HG02678 (cell line): ENCODE measurements at regions not wholly inside any gene's neighbourhood (a gene's known extent, or its start where the extent isn't known, plus 50 kb on each side); places are given as distances from the start of the nearest gene placed in this dataset.

ENCODE experiments used
- ATAC-seq: cut with Tn5 transposase; IDR thresholded peaks from one replicate; pipeline ENCODE4 v1.9.1; 2021; ENCODE audit warnings: mild to moderate bottlenecking, moderate library complexity; ENCODE audit not compliant: unreplicated experiment

DNA sequence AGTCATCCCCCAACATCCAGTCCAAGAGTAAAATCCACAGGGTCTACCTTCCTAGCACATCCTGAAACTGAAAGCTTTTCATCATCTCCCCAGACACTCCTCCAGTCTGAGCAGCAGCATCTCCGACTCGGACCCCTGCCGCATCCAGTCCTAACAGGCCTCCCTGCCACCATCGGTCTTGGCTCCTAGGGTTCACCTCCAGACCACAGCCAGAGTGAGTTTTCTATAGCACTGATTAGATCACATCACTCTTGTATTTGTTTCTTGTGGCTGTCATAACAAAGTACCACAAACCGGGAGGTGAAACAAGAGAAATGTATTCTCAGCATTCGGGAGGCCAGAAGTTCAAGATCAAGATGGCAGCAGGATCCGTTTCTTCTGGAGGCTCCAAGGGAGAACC lies 187.8 kb downstream of the TOMM20 start:
- no peak for ATAC-seq

DNA sequence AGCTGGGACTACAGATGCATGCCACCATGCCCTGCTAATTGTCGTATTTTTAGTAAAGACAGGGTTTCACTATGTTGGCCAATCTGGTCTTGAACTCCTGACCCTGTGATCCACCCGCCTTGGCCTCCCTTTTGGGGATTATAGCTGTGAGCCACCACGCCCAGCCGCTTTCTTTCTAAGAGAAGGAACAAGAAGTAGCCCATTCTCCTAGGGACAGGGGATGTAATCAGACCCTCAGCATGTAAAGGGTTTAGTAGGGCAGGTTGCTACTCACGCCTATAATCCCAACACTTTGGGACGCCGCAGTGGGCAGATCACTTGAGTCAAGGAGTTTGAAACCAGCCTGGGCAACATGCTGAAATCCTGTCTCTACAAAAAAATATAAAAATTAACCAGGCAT lies 189.7 kb downstream of the TOMM20 start:
- no peak for ATAC-seq

GRCh38 chr1:234938135-234938534 lies 190.5 kb downstream of the TOMM20 start:
- ATAC-seq: no peak

DNA sequence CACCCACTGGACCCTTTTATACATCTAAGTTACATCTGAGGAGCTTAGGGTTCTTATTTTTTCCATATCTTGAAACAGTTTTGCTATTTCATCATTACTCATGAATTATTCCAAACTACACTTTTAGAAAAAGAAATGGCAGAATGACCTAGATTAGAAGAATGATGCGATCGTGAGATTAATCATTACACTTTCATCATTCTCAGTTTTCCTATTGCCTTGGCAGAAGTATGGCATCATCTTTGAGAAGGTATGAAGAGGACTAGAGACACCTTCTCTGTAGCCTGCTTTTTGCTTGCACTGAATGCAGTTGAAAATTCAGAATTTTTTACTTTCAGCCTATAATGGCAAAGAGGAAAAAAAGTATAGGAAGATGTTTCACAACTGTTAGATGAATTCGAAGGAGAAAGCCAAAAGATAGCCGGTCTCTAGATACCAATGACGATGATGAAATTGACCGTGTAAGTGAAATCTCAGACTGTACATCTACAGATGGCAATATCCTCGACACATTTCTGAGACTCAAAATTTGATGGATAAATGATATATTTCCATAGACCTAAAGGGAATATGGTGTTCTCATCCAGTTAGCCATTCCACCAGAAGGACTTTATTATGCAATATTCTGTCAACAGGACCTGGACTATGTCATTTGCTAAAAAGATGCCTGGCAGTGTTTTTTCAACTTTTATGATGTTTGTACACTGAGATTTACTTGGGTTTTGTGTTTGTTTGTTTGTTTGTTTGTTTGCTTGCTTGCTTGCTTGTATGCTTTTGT lies 191.8 kb downstream of the TOMM20 start:
- no peak for ATAC-seq

DNA sequence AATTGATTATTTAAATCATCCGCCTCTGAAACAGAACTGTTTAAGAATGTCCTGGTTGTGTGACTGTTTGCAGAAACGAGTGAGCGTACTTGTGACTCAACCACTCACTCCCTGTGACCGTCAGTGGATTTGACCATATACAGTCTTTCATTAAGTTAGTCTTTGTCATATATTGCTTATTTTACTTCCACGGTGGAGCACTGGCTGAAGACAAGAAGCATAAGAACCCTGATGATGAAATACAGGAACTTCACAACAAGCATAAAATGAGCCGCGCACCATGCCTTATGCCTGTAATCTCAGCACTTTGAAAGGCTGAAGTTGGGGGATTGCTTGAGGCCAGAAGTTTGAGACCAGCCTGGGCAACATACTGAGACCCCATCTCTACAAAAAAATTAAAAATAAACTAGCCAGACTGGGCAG lies 194.0 kb downstream of the TOMM20 start:
- no peak for ATAC-seq

DNA sequence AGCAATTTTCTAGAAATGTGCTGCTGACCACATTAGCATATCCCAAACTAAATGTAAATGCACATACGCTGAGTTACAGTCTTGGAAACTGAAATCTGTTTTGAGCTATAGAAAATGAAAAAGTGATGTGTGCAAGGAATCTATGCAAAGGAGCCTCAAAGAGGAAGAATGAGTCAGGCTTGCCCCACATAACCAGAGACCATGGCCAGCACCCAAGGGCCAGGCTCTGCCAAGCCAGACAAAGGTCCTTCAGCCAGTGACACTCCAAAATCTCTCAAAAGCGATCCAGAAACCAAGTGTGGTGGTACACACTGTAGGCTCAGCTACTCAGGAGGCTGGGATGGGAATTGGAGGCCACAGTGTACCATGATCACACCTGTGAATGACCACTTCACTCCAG lies 195.2 kb downstream of the TOMM20 start:
- peak; percentile 91 for ATAC-seq

DNA sequence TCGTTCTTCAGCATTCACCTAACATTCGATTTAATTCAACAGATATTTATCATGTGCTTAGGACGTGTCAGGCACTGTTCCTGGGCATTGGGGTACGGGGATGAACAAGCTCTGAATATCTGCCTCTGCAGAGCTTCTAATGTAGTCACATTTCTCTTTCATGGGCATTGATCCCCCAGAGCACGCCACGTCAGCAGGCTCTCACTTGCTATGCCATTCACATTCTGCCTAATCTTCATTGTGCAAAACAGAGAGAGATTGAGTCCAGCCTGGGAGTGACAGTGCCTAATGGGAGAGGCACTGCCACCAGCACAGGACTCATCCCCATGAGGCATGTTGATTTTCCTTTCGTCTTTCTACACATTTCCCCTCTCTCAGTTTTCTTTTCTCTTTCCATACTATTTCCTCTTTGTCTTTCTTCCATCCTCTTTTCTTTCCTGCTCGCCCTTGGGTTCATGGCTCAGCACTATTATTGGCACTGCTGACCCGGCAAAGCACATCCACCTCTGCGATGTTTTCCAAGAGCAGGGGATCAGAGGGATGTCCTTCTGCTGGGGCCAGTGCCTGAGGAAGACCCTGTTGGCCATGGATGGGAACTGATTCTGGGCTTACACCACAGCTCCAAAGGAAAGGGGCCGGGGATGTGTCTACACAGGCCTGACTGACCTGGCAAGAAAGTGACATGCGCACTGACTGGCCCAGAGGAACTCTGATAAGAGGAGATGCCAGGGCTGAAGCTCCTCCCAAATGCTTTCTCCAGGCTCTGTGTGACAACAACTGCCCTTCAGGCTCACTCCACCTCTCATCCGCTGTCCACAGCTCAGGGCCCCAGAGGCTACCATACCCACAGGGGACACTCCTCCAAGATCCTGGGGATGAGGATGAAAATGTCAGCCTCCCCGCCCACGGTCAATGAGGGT lies 195.9 kb downstream of the TOMM20 start:
- peak; percentile 17 for ATAC-seq

DNA sequence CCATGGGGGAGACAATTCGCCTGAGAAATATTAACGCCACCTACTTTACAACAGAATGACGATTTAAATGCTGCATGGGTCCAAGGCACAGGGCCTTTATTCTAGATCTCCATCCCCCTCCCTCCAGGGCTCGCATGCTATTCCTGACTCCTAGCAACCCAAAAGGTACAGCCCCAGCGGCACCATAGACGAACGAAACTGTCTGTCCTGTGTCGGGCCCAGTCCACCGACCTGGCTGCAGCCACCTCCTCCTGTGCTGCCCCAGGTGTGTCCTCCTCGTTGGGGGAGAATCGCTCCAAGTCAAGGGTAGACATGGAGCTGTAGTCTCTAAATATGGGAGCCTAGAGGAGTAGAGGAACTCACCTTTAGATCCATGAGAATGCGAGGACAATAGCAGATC lies 196.5 kb downstream of the TOMM20 start:
- ATAC-seq: no peak

GRCh38 chr1:234931404-234931973 lies 197.1 kb downstream of the TOMM20 start:
- ATAC-seq: no peak

DNA sequence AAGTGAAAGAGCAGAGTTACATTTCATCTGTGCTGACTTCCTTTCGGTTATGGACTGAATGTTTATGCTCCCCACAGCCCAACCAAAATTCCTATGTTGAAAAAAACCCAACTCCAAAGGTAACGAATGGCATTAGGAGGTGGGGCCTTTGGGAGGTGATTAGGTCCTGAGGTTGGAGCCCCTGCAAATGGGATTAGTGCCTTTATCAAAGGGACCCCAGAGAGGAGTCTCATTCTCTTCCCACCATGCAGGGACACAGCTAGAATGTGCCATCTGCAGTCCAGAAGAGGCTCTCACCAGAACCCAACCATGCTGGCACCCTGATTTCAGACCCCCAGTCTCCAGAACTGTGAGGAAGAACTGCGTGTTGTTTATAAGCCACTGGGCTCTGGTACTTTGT lies 199.3 kb downstream of the TOMM20 start:
- no peak for ATAC-seq

DNA sequence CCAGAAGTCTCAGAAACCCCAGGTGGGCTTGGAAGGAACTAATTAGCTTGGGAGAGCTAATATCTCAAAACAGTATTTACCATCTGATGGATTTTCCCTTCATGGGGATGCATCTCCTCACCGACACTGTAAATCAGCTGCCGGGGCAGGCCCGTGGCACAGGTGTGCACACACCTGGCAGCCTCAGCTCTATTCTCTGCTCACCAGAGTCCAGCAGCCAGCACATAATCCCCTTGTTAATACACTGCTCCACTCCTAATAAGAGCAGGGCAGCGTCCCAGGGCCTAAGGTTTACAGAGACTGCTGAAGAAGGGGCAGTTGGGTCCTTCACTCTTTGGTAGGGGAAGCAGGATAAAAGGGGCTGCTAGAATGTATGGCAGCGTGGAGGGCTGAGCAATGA lies 200.0 kb downstream of the TOMM20 start:
- ATAC-seq: no peak

- no peak for ATAC-seq
Measured at GRCh38 chr1:234927971-234928640, 200.5 kb downstream of the TOMM20 start.

DNA sequence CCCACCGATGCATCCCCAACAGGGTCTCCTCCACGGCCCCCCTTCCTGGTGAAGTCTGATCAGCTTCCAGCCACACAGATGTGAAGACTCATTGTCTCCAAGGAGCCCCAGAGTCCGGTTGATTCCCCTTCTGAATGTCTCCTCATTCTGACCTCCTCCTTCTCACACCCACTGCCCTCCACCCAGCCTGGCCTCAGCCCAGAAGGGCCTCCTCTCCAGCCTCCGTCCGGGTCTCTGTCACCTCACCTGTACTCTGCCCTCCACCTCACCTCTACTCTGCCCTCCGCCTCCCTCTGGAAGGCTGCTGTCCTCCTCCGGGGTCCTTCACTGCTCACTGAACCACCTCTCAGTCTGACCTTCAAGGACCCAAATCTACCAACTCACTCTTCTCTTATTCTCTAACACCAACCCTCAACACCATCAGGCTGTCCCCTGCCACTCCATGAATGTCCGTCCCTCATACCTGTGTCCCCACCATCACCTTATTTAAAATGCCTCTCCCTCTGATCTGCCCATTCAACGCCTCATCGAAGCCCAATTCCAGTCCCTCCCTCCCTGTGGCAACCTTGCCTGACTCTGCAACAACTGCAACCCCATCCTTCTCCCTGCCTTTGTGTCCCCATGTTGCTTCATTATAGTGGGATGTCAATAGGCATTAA lies 201.2 kb downstream of the TOMM20 start:
- ATAC-seq: peak; percentile 1

DNA sequence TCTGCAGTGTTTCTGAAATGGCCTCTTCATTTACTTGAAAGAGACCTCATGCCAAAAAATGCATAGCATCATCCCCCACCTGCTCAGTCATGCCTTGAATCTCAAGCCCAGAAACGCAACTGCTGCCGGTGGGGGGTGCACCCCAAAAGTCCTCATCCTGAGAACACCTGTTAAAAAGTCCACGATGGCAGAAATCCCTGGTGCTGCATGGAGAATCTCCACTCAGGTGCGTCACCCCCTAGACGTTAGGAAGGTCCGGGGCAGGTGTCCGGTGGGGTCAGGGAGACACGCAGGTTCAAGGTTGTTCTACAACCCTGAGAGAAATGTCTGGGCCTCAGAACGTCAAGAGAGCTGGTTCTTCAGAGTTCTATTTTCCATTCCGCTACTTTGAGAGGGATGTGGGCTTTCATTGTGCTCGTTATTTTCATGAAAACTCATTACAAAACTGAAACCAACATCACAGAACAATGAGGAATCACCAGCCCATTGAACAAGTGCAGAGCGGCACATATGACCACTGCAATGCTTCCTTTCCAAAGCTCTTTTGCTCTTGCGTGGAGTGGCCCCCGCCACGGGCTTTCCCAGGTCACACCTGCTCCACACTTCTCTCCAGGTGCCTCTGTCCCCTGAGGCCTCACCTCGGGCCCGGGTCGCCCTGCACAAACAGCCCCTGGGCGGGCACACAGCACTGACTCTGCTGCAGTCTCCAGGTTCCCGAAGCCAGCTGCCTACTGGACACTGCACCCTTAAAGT lies 201.9 kb downstream of the TOMM20 start:
- ATAC-seq: peak; percentile 79

DNA sequence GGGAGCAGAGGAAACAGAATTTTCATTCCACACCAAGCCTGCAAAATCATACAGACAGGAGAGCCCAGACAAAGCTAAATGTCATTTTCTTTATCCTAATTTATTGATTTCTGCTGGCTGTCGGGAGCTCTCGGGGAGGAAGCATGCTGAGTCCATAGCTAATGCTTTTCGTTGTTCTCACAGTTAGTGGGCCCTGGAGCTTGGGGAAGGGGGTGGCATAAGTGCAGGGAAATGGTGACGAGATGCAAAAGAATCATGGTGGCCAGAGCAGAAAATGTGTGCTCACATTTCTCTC lies 202.4 kb downstream of the TOMM20 start:
- no peak for ATAC-seq

- ATAC-seq: no peak
Measured at GRCh38 chr1:234925440-234926263, 203.0 kb downstream of the TOMM20 start.

DNA sequence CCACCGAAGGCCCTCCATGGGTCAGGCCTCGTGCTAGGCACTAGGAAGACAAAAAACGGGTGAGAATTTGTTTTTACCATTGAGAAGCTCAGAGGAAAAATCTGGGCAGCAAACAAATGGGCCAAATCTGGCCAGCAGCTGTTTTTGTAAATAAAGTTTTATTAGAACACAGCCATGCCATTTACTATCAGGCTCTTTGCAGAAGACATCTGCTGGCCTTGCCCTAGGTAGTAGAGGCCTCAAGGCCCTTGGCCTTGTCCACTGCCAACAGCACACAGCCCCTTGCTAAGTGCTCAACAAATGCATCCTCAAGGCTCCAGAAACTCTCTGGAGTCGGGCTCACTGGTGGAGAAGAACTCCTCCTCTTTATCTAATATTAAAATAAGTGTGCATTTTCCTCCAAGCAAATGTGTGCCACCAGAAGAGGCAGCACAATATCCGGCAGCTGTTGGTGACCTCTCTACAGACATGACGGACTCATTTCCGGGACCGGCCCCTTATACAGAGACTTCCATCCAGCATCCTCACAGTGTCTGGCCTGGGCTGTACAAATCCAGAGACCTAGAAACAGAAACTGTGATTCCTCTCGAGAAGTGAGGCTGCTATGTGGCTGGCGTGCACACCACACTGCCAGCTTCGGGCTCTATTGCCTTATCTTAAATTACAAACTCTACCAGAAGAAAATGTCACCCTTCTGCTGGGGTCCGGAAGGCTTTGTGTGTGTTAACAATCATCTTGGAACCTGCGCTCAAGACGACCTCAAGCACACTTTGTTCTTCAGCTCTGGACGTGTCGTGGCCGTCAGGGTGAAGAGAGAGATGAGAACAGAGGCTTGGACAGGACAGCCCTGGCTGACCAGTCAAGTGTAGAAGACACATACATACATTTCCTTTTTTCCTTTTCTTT lies 203.9 kb downstream of the TOMM20 start:
- ATAC-seq: no peak

DNA sequence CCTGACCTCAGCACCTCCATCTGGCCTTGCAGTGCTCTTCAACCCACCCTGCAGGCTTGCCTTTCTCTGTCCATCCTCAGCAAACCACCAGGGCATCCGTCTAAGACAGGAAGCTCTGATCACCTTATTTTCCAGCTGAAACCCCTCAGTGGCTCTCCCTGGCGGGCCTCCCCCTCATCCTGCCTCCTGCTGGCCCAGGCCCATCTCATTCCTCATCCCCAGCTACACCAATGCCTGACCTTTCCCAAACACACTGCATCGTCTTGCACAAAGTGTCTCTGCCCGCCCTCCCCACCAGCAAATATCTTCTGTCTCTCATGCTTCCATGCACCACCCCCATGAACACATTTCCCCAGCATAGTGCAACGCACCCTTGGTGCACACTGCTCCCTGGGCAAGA lies 205.0 kb downstream of the TOMM20 start:
- ATAC-seq: no peak
